ENCODE measurements at regions not wholly inside any gene's neighbourhood (a gene's known extent, or its start where the extent isn't known, plus 50 kb on each side); places are given as distances from the start of the nearest gene placed in this dataset.

DNA sequence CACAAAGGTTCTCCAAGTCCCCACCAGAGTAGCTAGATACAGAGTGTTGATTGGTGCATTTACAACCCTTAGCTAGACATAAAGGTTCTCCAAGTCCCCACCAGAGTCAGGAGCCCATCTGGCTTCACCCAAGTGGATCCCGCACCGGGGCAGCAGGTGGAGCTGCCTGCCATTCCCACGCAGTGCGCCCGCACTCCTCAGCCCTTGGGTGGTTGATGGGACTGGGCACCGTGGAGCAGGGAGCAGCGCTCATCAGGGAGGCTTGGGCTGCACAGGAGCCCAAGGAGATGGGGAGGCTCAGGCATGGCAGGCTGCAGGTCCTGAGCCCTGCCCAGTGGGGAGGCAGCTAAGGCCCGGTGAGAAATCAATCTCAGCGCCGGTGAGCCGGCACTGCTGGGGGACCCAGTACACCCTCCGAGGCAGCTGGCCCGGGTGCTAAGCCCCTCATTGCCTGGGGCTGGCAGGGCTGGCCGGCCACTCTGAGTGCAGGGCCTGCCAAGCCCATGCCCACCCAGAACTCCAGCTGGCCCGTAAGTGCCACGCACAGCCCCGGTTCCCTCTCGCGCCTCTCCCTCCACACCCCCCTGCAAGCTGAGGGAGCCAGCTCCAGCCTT lies 404.1 kb downstream of the METTL15 start:
- DNase-seq = no peak

GRCh38 chr11:28505232-28505631 lies 397.0 kb downstream of the METTL15 start:
- DNase-seq = no peak

DNA sequence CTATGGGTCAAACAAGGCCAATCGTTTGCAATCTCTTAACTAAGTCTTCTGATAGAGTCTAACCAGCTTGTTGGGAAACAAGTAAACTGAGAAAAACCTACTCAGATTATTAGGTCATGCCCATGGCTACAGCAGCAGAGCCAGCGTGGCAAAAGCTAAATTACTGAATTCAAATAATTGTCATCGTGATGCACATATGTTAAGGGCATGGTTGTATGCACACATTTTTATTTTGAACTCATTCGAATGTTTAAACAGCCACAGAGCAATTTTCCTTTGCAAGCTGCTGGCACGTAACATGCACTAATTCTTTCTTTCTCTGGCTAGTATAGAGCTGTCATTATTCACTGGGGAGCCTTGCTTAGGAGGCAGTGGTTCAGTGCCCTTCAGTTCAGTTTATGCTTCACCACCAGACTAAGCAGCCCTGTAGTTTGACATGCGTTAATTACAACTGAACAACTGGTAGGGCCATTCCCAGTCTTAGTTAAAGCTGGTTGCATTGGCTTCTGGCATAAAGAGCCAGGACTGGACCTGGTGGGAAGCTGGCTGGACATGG lies 396.4 kb downstream of the METTL15 start:
- no peak for DNase-seq

- no peak for DNase-seq
Measured at GRCh38 chr11:28495333-28495732, 387.1 kb downstream of the METTL15 start.

DNA sequence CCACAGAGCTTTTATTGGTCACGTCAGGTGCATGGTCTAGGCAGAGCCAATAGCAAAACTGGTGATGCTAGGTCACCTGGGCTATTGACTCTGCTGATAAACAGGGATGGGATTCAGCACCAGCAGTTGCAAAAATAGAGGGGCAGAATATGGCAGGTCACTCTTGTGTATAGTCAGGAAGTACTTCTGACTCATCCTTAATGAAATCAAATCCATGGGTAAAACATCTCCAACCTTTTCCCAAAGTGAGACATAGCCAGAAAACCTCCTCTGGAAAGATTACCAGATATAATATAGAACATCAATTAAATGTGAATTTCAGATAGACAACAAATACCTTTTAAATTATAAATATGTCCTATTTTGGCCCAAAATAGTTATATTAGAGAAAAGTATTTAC lies 383.2 kb downstream of the METTL15 start:
- no peak for DNase-seq

DNA sequence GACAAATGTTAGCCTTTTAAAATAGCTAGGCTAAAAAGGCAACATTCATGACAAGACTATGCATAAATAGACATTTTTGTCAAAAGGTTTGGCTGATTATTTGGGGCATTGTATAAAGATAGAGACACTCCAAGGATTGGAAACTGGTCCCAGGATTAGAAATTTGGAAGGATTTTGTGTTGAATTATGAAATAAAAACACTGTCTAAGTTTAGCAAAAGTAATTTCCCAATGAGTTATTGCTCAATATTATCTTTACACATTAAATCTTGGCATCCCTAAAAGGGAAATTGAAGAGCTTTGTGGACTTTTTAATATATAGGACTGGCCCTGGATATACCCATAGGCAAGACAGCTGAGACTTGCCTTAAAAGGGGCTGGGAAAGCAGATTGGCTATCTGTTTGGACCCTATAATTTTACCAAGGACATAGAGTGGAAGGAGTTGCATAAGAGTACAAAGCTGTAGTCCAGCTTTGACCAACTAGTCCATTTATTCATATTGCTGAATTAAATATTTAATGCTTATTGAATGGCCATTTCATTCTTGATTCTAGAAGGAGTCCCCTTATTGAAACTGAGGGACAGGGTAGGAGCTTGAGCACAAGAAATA lies 382.7 kb downstream of the METTL15 start:
- no peak for DNase-seq

DNA sequence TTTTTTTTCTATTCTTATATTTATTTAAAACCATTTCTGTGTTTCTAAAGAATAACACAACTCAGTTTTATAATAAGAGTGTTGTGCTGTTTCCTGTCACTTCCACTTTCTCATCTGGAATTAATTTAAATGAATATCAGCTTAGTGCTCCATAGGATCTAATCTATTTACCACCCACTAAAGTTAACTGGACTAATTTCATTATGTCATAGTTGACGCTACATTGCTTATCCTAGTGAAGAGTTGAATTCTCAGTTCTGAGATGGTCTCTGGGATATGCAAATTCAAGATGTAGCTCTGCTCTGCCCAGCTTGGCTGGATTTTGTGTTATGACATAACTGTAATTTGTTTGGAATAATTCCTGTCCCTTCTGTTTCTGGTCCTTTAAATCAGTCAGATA lies 380.1 kb downstream of the METTL15 start:
- no peak for DNase-seq

- DNase-seq = no peak
Measured at GRCh38 chr11:28483072-28483867, 375.1 kb downstream of the METTL15 start.

- DNase-seq = no peak
Measured at GRCh38 chr11:28482666-28483065, 374.5 kb downstream of the METTL15 start.

DNA sequence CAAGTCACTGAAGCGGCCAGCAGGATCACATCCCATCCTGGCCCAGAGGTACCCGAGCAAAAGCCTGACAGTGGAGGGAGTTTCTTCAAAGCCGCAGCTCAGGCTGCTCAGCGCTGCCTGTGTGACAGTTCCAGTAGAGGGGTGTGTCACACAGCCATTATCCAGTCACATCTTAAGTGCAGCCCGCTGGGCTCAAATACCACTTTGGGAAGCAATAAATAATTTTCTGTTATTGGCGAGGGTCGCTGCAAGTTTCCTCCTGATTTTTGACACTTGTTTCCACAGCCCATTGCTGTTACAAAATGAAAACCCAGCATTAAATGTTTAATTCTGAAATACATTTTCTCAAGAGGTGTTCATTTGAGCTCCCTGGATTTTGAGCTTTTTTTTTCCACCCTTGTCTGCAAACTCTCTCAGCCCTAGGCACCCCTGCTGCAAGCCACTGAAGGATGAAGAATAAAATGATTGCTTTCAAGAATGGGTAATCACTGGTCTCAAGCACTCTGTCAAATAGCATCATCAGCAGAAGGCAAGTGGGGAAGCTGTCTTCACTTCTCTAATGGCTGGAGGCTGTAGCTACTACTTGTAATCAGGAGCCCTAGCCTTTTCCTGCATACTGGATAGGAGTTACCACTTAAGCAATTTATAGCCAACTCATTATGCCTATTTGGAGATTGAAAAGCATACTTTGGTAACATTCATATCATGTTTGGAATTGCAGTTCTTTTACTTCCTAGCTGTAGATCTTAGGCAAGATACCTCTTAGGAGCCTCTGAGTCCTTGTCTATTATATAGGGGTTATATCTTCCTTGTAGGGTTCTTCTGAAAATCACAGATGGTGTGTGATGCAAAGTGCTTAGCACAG lies 373.7 kb downstream of the METTL15 start:
- no peak for DNase-seq

DNA sequence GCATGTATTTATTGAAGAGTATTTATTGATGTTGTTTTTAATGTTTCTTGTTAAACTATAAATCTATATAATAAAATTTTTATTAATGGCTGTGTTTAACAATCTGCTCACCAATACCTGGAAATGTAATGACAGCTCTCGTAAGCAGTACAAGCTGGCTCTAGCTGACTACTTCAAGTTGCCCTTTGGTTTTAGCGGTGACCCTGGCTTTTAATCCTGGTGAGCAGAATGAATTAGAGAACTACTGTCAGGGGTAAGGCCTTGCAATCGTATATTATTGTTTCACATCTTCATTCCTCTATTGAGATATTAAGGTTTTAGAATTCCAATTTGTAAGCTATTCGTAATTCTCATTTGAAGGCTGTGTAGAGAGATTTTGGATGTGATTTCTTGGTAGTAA lies 372.2 kb downstream of the METTL15 start:
- DNase-seq = no peak

GRCh38 chr11:28476864-28477263 lies 368.7 kb downstream of the METTL15 start:
- DNase-seq = no peak

- no peak for DNase-seq
Measured at GRCh38 chr11:28476049-28476448, 367.9 kb downstream of the METTL15 start.

GRCh38 chr11:28472904-28473303 lies 364.7 kb downstream of the METTL15 start:
- no peak for DNase-seq

DNA sequence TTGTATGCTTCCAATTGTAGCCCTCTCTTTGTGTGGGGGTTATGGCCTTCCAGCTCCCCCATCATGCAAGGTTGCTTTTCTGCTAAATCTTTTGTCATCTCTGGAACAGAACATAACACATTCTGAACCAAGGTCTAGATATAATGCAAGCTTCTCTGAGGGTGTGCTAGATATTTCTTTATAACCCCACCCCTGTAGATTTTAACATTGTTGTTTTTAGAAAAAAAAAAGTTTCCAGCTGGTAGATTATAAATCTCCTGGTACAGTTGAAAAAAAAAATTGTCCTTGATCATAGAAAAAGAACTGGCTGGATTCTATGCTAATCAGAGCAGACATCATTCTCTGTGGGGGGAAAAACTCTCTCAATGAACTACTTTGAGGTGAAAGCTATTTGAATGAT lies 363.3 kb downstream of the METTL15 start:
- no peak for DNase-seq

GRCh38 chr11:28470180-28470579 lies 362.0 kb downstream of the METTL15 start:
- DNase-seq = no peak

- no peak for DNase-seq
Measured at GRCh38 chr11:28466506-28466905, 358.3 kb downstream of the METTL15 start.

DNA sequence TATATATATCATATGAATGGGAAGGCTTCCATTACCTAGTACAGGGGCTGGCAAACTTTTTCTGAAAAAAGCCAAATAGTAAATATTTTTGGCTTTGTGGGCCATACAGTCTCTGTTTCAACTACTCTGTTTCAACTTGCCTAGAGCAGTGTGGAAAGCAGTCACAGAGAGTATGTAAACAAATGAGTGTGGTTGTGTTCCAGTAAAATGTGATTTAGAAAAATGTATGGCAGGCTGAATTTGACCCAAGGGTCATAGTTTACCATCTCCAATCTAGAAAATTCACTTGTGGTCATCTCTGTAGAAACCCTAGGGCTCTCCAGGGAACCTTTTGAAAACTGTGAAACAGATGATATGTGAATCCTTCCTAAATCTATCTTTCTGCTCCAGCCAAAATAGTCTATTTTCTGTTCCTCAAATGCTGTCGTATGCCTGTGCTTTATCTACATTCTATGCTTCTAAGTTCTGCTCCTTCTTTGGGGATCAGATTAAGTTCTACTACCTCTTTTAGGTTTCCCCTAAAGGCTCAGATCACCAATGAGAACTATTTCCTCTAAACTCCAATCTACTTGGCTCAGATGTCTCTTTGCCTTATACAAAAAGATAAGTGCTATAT lies 356.2 kb downstream of the METTL15 start:
- no peak for DNase-seq

- DNase-seq = no peak
Measured at GRCh38 chr11:28463826-28464225, 355.6 kb downstream of the METTL15 start.

DNA sequence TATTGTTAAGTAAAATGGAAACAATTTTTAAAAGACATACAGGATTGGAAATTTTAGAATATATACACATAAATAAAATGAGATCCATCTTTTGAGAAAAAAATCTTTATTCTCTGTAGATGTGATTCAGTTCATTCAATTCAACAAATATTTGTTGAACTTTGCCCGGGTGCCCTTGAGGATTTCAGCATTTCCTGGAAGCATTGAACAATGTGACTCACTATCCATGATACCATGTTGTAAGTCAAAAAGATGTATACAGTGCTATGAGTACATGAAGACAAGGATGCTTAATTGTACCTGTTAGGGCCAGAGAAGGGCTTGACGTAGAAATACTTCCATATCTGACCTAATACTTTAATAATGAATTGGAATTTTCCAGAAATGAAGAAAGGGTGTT lies 353.7 kb downstream of the METTL15 start:
- DNase-seq = no peak

DNA sequence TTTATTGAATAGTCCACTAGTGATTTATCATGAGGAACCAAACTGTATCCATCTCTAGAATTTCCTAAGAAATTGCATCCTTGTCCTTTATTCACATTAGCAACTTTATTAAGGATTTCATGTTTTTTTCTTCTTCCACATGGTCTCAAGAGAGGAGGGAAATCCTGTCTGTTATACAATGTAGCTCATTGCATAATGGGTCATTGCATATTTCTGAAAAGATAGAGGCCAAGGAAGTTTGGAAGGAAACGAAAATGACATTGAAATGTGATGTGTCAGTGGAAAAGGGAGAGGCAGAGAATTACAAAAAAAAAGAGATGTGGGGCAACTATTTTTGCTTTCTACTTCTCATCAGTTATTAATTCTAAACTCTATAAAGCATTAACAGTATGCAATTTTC lies 353.1 kb downstream of the METTL15 start:
- no peak for DNase-seq

DNA sequence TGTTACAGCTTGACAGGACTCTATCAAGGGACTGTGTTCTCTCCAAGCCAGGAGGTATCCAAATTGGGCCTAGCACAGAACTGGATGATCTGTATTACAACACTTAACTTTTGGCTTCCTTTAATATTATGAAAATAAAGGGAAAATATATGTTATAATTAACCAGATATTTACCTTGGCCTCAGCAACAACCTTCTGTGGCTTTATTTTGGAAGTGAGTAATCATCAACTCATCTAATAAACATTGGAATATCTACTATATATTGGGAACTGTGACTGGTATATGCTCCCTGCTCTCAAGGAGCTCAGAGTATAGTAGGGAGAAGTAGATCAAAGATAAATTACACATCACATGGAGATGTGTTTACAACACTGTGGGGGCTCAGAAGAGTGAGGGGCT lies 352.2 kb downstream of the METTL15 start:
- no peak for DNase-seq

DNA sequence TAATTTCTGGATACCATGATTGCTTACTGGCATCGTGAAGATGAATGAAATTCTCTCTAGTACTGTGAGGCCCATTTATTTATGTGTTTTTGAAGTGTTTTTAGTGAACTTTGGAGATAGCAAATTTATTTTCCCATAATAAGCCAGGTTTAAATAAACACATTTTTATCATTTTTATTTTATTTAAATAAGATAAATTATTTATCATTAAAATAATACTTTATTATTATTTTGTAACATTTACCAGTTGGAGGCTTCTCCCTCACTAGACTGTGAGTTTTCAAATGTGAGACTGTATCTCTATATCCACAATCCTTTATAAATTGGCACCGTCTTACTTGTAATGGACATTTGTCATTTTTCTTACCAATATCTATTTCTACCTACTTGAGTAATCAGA lies 351.7 kb downstream of the METTL15 start:
- no peak for DNase-seq
